HepG2 (cell line): ENCODE measurements at regions not wholly inside any gene's neighbourhood (a gene's known extent, or its start where the extent isn't known, plus 50 kb on each side); places are given as distances from the start of the nearest gene placed in this dataset.

Experiments used
- ATAC-seq: fragments of 200-7000 bp; cut with Tn5 transposase; 3 replicates; pipeline ENCODE4 v1.9.1; 2020; ENCODE audit warnings: mild to moderate bottlenecking, moderate library complexity
- BruUV-seq: library from RNA; stranded (reverse); fragments of 400-500 nt; replicated peaks from 2 replicates; lab custom pipeline; 2021; lab: Mats Ljungman, UMichigan
- CTCF ChIA-PET: fragments of 300-600 bp; formaldehyde crosslinking; extraction: SDS; loops from one replicate; lab custom pipeline; 2021; ENCODE audit warnings: low total read pairs, inconsistent platforms, low intra/inter-chr PET ratio; lab: Yijun Ruan, JAX
- POLR2A ChIA-PET: fragments of 350-600 bp; sonication (Branson Sonifier 250); formaldehyde crosslinking; loops from one replicate; lab custom pipeline; 2020; ENCODE audit warnings: antibody characterized with exemption, inconsistent platforms; lab: Yijun Ruan, JAX
- DNase-seq: peaks from one replicate; pipeline ENCODE4 v3.0.0-alpha.2; 2015; ENCODE audit warnings: low spot score
- FAIRE-seq: peaks from 3 replicates; lab custom pipeline; 2011; peaks lifted over from hg19 to GRCh38; lab: Jason Lieb, UNC
- H2AFZ ChIP-seq: one replicate; pipeline ENCODE4 v1.6.1; 2011; ENCODE audit warnings: low read length, inconsistent platforms
- H3K27ac ChIP-seq: fragments of 300-600 bp; 3 replicates; pipeline ENCODE4 v1.8.0; 2011; ENCODE audit warnings: mixed run types, mild to moderate bottlenecking, mixed read lengths, low read length, inconsistent platforms; ENCODE audit not compliant: insufficient read depth; ENCODE audit errors: extremely low read length
- H3K27me3 ChIP-seq, 2 experiments: fragments of 200-600 bp in 1 of 2; 2 replicates in 1 of 2; 3 replicates in 1 of 2; pipeline versions ENCODE4 v1.6.0 to v1.8.0; 2011; ENCODE audit warnings: low read length in 2 of 2, mild to moderate bottlenecking in 2 of 2, moderate library complexity in 2 of 2, inconsistent platforms in 1 of 2; ENCODE audit not compliant: insufficient read depth in 2 of 2, control insufficient read depth in 1 of 2
- H3K36me3 ChIP-seq, 2 experiments: fragments of 200-600 bp in 1 of 2; replicated peaks in 1 of 2; 2 replicates in 1 of 2; 3 replicates in 1 of 2; pipeline versions ENCODE4 v1.5.1 to v1.8.0; 2011; ENCODE audit warnings: low read length in 2 of 2, inconsistent platforms in 1 of 2; ENCODE audit not compliant: insufficient read depth in 2 of 2, control insufficient read depth in 1 of 2
- H3K4me1 ChIP-seq: 2 replicates; pipeline ENCODE4 v1.5.1; 2012; ENCODE audit warnings: low read length, inconsistent platforms; ENCODE audit not compliant: insufficient read depth
- H3K4me2 ChIP-seq: 2 replicates; pipeline ENCODE4 v1.6.0; 2011; ENCODE audit warnings: low read depth, low read length, inconsistent platforms
- H3K4me3 ChIP-seq, 3 experiments: fragments of 200-600 bp in 1 of 3; sonication (generic), shearing (Covaris generic) in 1 of 3; replicated peaks in 1 of 3; 2 replicates each; pipeline ENCODE4 v1.5.1; 2011 to 2016; ENCODE audit warnings: low read length in 3 of 3, inconsistent platforms in 2 of 3, low read depth in 2 of 3, mild to moderate bottlenecking in 2 of 3, control low read depth in 1 of 3, mixed read lengths in 1 of 3; ENCODE audit not compliant: insufficient read depth in 1 of 3
- H3K79me2 ChIP-seq: one replicate; pipeline ENCODE4 v1.6.1; 2011; ENCODE audit warnings: low read length, inconsistent platforms; ENCODE audit not compliant: insufficient read depth
- H3K9ac ChIP-seq: 2 replicates; pipeline ENCODE4 v1.6.0; 2011; ENCODE audit warnings: mild to moderate bottlenecking, low read depth, low read length, inconsistent platforms; ENCODE audit not compliant: insufficient read depth
- H3K9me3 ChIP-seq: 2 replicates; pipeline ENCODE4 v1.5.1; 2012; ENCODE audit warnings: mild to moderate bottlenecking, low read length
- H4K20me1 ChIP-seq: 2 replicates; pipeline ENCODE4 v1.6.0; 2011; ENCODE audit warnings: inconsistent platforms, mild to moderate bottlenecking, low read length, moderate library complexity; ENCODE audit not compliant: insufficient read depth
- ELF1 ChIP-seq: sonication (generic); formaldehyde crosslinking; IDR thresholded peaks from 2 replicates; pipeline ENCODE4 v1.4.0; 2020; ENCODE audit warnings: missing genetic modification reagents
- HBP1 ChIP-seq: IDR thresholded peaks from 2 replicates; pipeline ENCODE4 v1.6.1; 2016; ENCODE audit warnings: low read depth, control low read depth
- IRF2 ChIP-seq: IDR thresholded peaks from 2 replicates; pipeline ENCODE4 v1.6.1; 2018; ENCODE audit warnings: missing genetic modification reagents, missing compliant biosample characterization
- IRX3 ChIP-seq: sonication (generic); formaldehyde crosslinking; IDR thresholded peaks from 2 replicates; pipeline ENCODE4 v1.8.1; 2023; ENCODE audit warnings: mild to moderate bottlenecking, low read depth, missing genetic modification reagents, borderline replicate concordance
- KAT8 ChIP-seq: IDR thresholded peaks from 2 replicates; pipeline ENCODE4 v1.6.1; 2016; ENCODE audit warnings: missing genetic modification reagents, missing compliant biosample characterization
- MAFK ChIP-seq, 2 experiments: IDR thresholded peaks in 1 of 2; conservative IDR thresholded peaks in 1 of 2; 2 replicates each; pipeline ENCODE4 v1.6.1; 2011; ENCODE audit warnings: improper control_type of control experiment in 2 of 2, low read length in 2 of 2
- MTA1 ChIP-seq: sonication (generic); formaldehyde crosslinking; IDR thresholded peaks from 2 replicates; pipeline ENCODE4 v1.4.0; 2020; ENCODE audit warnings: missing genetic modification reagents, mild to moderate bottlenecking, borderline replicate concordance
- PPARG ChIP-seq: conservative IDR thresholded peaks from 2 replicates; pipeline ENCODE4 v1.6.1; 2016; ENCODE audit warnings: missing biosample characterization, missing genetic modification reagents
- TMF1 ChIP-seq: sonication (generic); formaldehyde crosslinking; IDR thresholded peaks from 2 replicates; pipeline ENCODE4 v1.8.1; 2022; ENCODE audit warnings: low read depth, missing genetic modification reagents
- ZHX1 ChIP-seq: sonication (generic); formaldehyde crosslinking; IDR thresholded peaks from 2 replicates; pipeline ENCODE4 v1.8.1; 2022; ENCODE audit warnings: low read depth, mild to moderate bottlenecking, missing genetic modification reagents
- ZNF17 ChIP-seq: sonication (generic); formaldehyde crosslinking; IDR thresholded peaks from 2 replicates; pipeline ENCODE4 v1.5.0; 2020; ENCODE audit warnings: mild to moderate bottlenecking, missing genetic modification reagents
- ZNF652 ChIP-seq: IDR thresholded peaks from 2 replicates; pipeline ENCODE4 v1.6.1; 2016; ENCODE audit warnings: low read depth, borderline replicate concordance
- ZSCAN22 ChIP-seq: sonication (generic); formaldehyde crosslinking; IDR thresholded peaks from 2 replicates; pipeline ENCODE4 v1.4.0; 2020; ENCODE audit warnings: mild to moderate bottlenecking, missing genetic modification reagents
- WGBS: methylation state at CpG from one replicate; pipeline ENCODE4 v1.1.6; 2017; ENCODE audit warnings: low lambda C conversion rate; 5-methylcytosine and 5-hydroxymethylcytosine counted together
- in situ Hi-C: cut with HindIII; loops from 2 replicates; pipeline ENCODE4 v1.10.0; 2017; ENCODE audit warnings: low pct_unique_long_range_greater_than_20kb; ENCODE audit not compliant: extremely low pct_ligation_motif_present
- intact Hi-C: fragments of 100-400 bp; cut with micrococcal nuclease; formaldehyde crosslinking; loops from one replicate; pipeline ENCODE4 v1.10.0; 2022; ENCODE audit not compliant: unreplicated experiment
- TF ChIP-seq, protein P1 (sequence below): sonication (generic); formaldehyde crosslinking; IDR thresholded peaks from 2 replicates; pipeline ENCODE4 v1.8.0; 2022; ENCODE audit warnings: missing genetic modification reagents, low read depth, mild to moderate bottlenecking, borderline replicate concordance

DNA sequence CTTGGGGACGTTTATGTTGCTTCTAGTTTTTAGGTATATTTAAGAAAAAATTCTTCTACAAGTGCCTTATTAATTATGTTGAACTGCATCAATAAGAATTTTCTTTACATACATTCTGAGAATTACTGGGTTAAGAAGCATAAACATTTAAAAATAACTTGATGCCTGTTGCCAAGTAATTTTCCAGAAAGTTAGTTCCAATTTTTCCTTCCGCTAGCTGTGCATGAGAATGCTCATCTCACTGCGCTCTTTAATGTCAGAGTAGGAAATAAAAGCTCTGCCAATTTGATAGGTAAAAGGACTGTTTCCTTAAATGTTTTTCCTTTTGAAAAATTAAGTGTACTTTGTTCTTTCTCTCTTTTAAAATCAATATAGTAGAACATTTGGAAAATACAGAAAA, 113.1 kb upstream of the ZBED5 start:
- H3K79me2 ChIP-seq = no peaks in the 10 kb centered on the region
- in situ Hi-C loops = no loop called here
- H3K9me3 ChIP-seq = no peaks in the 10 kb centered on the region
- H3K9ac ChIP-seq = no peak overlapping the region
- H3K36me3 ChIP-seq = no peaks in the 10 kb centered on the region
- BruUV-seq = no TSS peak
- H3K4me1 ChIP-seq = no peaks in the 10 kb centered on the region
- H3K4me2 ChIP-seq = no peak overlapping the region
- CTCF ChIA-PET = no interaction called here
- no peaks in the 10 kb centered on the region for H4K20me1 ChIP-seq
- H3K27me3 ChIP-seq = no peaks in the 10 kb centered on the region
- no peak overlapping the region for H3K27ac ChIP-seq
- POLR2A ChIA-PET = no interaction called here
- intact Hi-C loops = no loop called here
- H2AFZ ChIP-seq = no peak overlapping the region
- no peak for DNase-seq
- no peak overlapping the region for H3K4me3 ChIP-seq
- TF ChIP-seq HBP1 = no peak
- TF ChIP-seq, protein P1, sequence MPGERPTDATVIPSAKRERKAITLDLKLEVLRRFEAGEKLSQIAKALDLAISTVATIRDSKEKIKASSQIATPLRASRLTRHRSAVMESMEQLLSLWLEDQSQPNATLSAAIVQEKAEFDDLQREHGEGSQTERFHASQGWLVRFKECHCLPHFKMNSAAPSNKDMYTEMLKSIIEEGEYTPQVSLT (CRISPR knock-in tag) = no peak
- TF ChIP-seq TMF1 = no peak
- TF ChIP-seq IRX3 (CRISPR knock-in tag) = no peak
- TF ChIP-seq IRF2 (CRISPR knock-in tag) = no peak
- TF ChIP-seq ZSCAN22 (CRISPR knock-in tag) = no peak
- TF ChIP-seq PPARG (CRISPR knock-in tag) = no peak
- TF ChIP-seq ZNF17 = no peak
- TF ChIP-seq MTA1 (CRISPR knock-in tag) = no peak
- no peak for TF ChIP-seq ZHX1 (CRISPR knock-in tag)
- no peak for TF ChIP-seq ELF1 (CRISPR knock-in tag)
- TF ChIP-seq KAT8 (CRISPR knock-in tag) = no peak
- TF ChIP-seq MAFK (conservative IDR thresholded peaks at IDR 0.05 in 1 of 2, IDR thresholded peaks at IDR 0.05 in 1 of 2; ENCODE audit: low read length in 2 of 2) = no peak
- no peak for TF ChIP-seq ZNF652 (CRISPR knock-in tag)
- no peak for FAIRE-seq
- no peak for ATAC-seq
- WGBS = 60% methylated on average over 3 of the region's 3 CpGs
